ENCODE measurements at regions not wholly inside any gene's neighbourhood (a gene's known extent, or its start where the extent isn't known, plus 50 kb on each side); places are given as distances from the start of the nearest gene placed in this dataset.

- in situ Hi-C loops (cut with MboI; ENCODE audit: low pct_ligation_motif_present in 1 of 4, low pct_unique_long_range_greater_than_20kb in 1 of 4, low sequenced_read_pairs in 3 of 4): no loop called here
- intact Hi-C loops (cut with DNase I; ENCODE audit: low total_unique reads): no loop called here
- no peaks in the 10 kb centered on the region for H3K4me1 ChIP-seq
Measured at GRCh38 chr1:88043834-88044233, 640.2 kb upstream of the PKN2 start.

GRCh38 chr1:88052167-88052566 lies 631.9 kb upstream of the PKN2 start:
- TF ChIP-seq POLR2A (IDR thresholded peaks at IDR 0.05) (no peak), POLR2AphosphoS5 (IDR thresholded peaks at IDR 0.05) (no peak), CTCF (IDR thresholded peaks at IDR 0.05) (no peak), EP300 (IDR thresholded peaks at IDR 0.05; ENCODE audit: low read depth) (no peak)
- Histone ChIP-seq H3K27me3 (no peaks in the 10 kb centered on the region), H3K27ac (no peak overlapping the region), H3K4me1 (no peaks in the 10 kb centered on the region), H3K36me3 (no peaks in the 10 kb centered on the region), H3K9me3 (no peaks in the 10 kb centered on the region), H3K4me3 (no peak overlapping the region)
- in situ Hi-C loops (cut with MboI; ENCODE audit: low pct_ligation_motif_present in 1 of 4, low pct_unique_long_range_greater_than_20kb in 1 of 4, low sequenced_read_pairs in 3 of 4): loop anchor here in 2 of 4 donors (25.0 kb wide), 2 partner anchors 740 to 765 kb away; no protein-coding TSS in a partner anchor
- 80 to 89% methylated on average over 1 of the region's 1 CpG for WGBS, 2 donors (ENCODE audit: low coverage in 1 of 2)
- intact Hi-C loops (cut with DNase I; ENCODE audit: low total_unique reads): loop anchor here (10.0 kb wide), 1 partner anchor 757 kb away; no protein-coding TSS in a partner anchor
- DNase-seq: no peak

More at GRCh38 chr1:88043834-88044233, 640.2 kb upstream of the PKN2 start:
- DNase-seq: no peak
- H3K27me3 ChIP-seq: no peaks in the 10 kb centered on the region
- H3K27ac ChIP-seq: no peak overlapping the region
- no peak for TF ChIP-seq EP300 (IDR thresholded peaks at IDR 0.05; ENCODE audit: low read depth)
- TF ChIP-seq POLR2A (IDR thresholded peaks at IDR 0.05): no peak
- no peak for TF ChIP-seq CTCF (IDR thresholded peaks at IDR 0.05)
- no peak for TF ChIP-seq POLR2AphosphoS5 (IDR thresholded peaks at IDR 0.05)
- H3K9me3 ChIP-seq: peaks cover 0 to 12% of the 10 kb centered on the region in 2 donors
- H3K36me3 ChIP-seq: no peaks in the 10 kb centered on the region
- no peak overlapping the region for H3K4me3 ChIP-seq

GRCh38 chr1:88053065-88053464 lies 631.0 kb upstream of the PKN2 start:
- intact Hi-C loops (cut with DNase I; ENCODE audit: low total_unique reads): loop anchor here (10.0 kb wide), 1 partner anchor 758 kb away; no protein-coding TSS in a partner anchor
- no peak overlapping the region for H3K27ac ChIP-seq
- H3K4me1 ChIP-seq: no peaks in the 10 kb centered on the region
- WGBS, 2 donors (ENCODE audit: low coverage in 1 of 2): 76 to 85% methylated on average over 2 of the region's 2 CpGs
- in situ Hi-C loops (cut with MboI; ENCODE audit: low pct_ligation_motif_present in 1 of 4, low pct_unique_long_range_greater_than_20kb in 1 of 4, low sequenced_read_pairs in 3 of 4): loop anchor here in 2 of 4 donors (25.0 kb wide), 2 partner anchors 741 to 766 kb away; no protein-coding TSS in a partner anchor
- TF ChIP-seq EP300 (IDR thresholded peaks at IDR 0.05; ENCODE audit: low read depth) (no peak), POLR2AphosphoS5 (IDR thresholded peaks at IDR 0.05) (no peak)
- H3K4me3 ChIP-seq: no peak overlapping the region
- DNase-seq: no peak
- no peaks in the 10 kb centered on the region for H3K36me3 ChIP-seq
- no peaks in the 10 kb centered on the region for H3K9me3 ChIP-seq
- no peaks in the 10 kb centered on the region for H3K27me3 ChIP-seq

- DNase-seq: no peak
Measured at GRCh38 chr1:88056881-88057280, 627.2 kb upstream of the PKN2 start.

More at GRCh38 chr1:88056881-88057280, 627.2 kb upstream of the PKN2 start:
- in situ Hi-C loops (cut with MboI; ENCODE audit: low pct_ligation_motif_present in 1 of 4, low pct_unique_long_range_greater_than_20kb in 1 of 4, low sequenced_read_pairs in 3 of 4) (loop anchor here in 2 of 4 donors (25.0 kb wide), 2 partner anchors 745 to 770 kb away; no protein-coding TSS in a partner anchor), intact Hi-C loops (cut with DNase I; ENCODE audit: low total_unique reads) (loop anchor here (10.0 kb wide), 1 partner anchor 762 kb away; no protein-coding TSS in a partner anchor)
- no peak overlapping the region for H3K4me3 ChIP-seq
- no peaks in the 10 kb centered on the region for H3K27me3 ChIP-seq
- no peak overlapping the region for H3K27ac ChIP-seq
- no peaks in the 10 kb centered on the region for H3K9me3 ChIP-seq
- no peak for TF ChIP-seq POLR2A (IDR thresholded peaks at IDR 0.05)
- TF ChIP-seq POLR2AphosphoS5 (IDR thresholded peaks at IDR 0.05): no peak
- TF ChIP-seq CTCF (IDR thresholded peaks at IDR 0.05): no peak
- TF ChIP-seq EP300 (IDR thresholded peaks at IDR 0.05; ENCODE audit: low read depth): no peak
- WGBS, 2 donors (ENCODE audit: low coverage in 1 of 2): 70 to 86% methylated on average over 3 of the region's 3 CpGs
- H3K4me1 ChIP-seq: no peaks in the 10 kb centered on the region
- no peaks in the 10 kb centered on the region for H3K36me3 ChIP-seq
